ENCODE measurements at regions not wholly inside any gene's neighbourhood (a gene's known extent, or its start where the extent isn't known, plus 50 kb on each side); places are given as distances from the start of the nearest gene placed in this dataset.
A peak's percentile ranks its signal among the peaks of the same experiment; 100 is the strongest.

GRCh38 chr1:34547046-34547674, 207.7 kb upstream of the GJB5 start:
- DNase-seq (ENCODE audit: low read depth): no peak
- H3K4me3 ChIP-seq (ENCODE audit: low read depth, low read length): no peak overlapping the region
- peak; percentile 21 for TF ChIP-seq CTCF (conservative IDR thresholded peaks at IDR 0.05; ENCODE audit: low read depth, low read length)

- no peak for DNase-seq (ENCODE audit: low read depth)
These were observed 205.6 kb upstream of the GJB5 start for GRCh38 chr1:34549199-34549598.

GRCh38 chr1:34578306-34578705, 176.5 kb upstream of the GJB5 start:
- no peak overlapping the region for H3K4me3 ChIP-seq (ENCODE audit: low read depth, low read length)
- no peak for DNase-seq (ENCODE audit: low read depth)
- TF ChIP-seq CTCF (conservative IDR thresholded peaks at IDR 0.05; ENCODE audit: low read depth, low read length): no peak

More at GRCh38 chr1:34549199-34549598, 205.6 kb upstream of the GJB5 start:
- H3K4me3 ChIP-seq (ENCODE audit: low read depth, low read length): no peak overlapping the region
- peak; percentile 30 for TF ChIP-seq CTCF (conservative IDR thresholded peaks at IDR 0.05; ENCODE audit: low read depth, low read length)

- no peak for DNase-seq (ENCODE audit: low read depth)
- no peak for TF ChIP-seq CTCF (conservative IDR thresholded peaks at IDR 0.05; ENCODE audit: low read depth, low read length)
- H3K4me3 ChIP-seq (ENCODE audit: low read depth, low read length): no peak overlapping the region
These were observed 172.5 kb upstream of the GJB5 start for GRCh38 chr1:34582356-34582755.

GRCh38 chr1:34587761-34588160, 167.1 kb upstream of the GJB5 start:
- TF ChIP-seq CTCF (conservative IDR thresholded peaks at IDR 0.05; ENCODE audit: low read depth, low read length): no peak
- DNase-seq (ENCODE audit: low read depth): no peak
- no peak overlapping the region for H3K4me3 ChIP-seq (ENCODE audit: low read depth, low read length)

GRCh38 chr1:34590211-34590623, 164.6 kb upstream of the GJB5 start:
- H3K4me3 ChIP-seq (ENCODE audit: low read depth, low read length): no peak overlapping the region
- no peak for DNase-seq (ENCODE audit: low read depth)
- TF ChIP-seq CTCF (conservative IDR thresholded peaks at IDR 0.05; ENCODE audit: low read depth, low read length): no peak
